HG03039 (cell line): ENCODE measurements at regions not wholly inside any gene's neighbourhood (a gene's known extent, or its start where the extent isn't known, plus 50 kb on each side); places are given as distances from the start of the nearest gene placed in this dataset.

ENCODE experiments used
- ATAC-seq: cut with Tn5 transposase; IDR thresholded peaks from one replicate; pipeline ENCODE4 v1.9.1; 2021; ENCODE audit warnings: mild to moderate bottlenecking, moderate library complexity; ENCODE audit not compliant: unreplicated experiment

GRCh38 chr22:49492308-49492707 is 335.4 kb downstream of the BRD1 start:
- no peak for ATAC-seq

GRCh38 chr22:49491726-49492125 is 335.9 kb downstream of the BRD1 start:
- ATAC-seq = no peak

- no peak for ATAC-seq
These were observed 336.4 kb downstream of the BRD1 start for GRCh38 chr22:49491221-49491635.

GRCh38 chr22:49490692-49491091 is 337.0 kb downstream of the BRD1 start:
- no peak for ATAC-seq

- no peak for ATAC-seq
These were observed 337.9 kb downstream of the BRD1 start for GRCh38 chr22:49489821-49490220.

GRCh38 chr22:49488943-49489342 is 338.7 kb downstream of the BRD1 start:
- ATAC-seq = no peak

- ATAC-seq = no peak
These were observed 339.7 kb downstream of the BRD1 start for GRCh38 chr22:49487950-49488349.

GRCh38 chr22:49486225-49486624 is 341.4 kb downstream of the BRD1 start:
- ATAC-seq = no peak

- ATAC-seq = no peak
These were observed 343.7 kb downstream of the BRD1 start for GRCh38 chr22:49483946-49484345.

- no peak for ATAC-seq
These were observed 344.3 kb downstream of the BRD1 start for GRCh38 chr22:49483281-49483870.

- ATAC-seq = no peak
These were observed 344.9 kb downstream of the BRD1 start for GRCh38 chr22:49482811-49483210.

- ATAC-seq = no peak
These were observed 345.8 kb downstream of the BRD1 start for GRCh38 chr22:49481659-49482399.

- ATAC-seq = no peak
These were observed 346.6 kb downstream of the BRD1 start for GRCh38 chr22:49480896-49481658.

- no peak for ATAC-seq
These were observed 347.3 kb downstream of the BRD1 start for GRCh38 chr22:49480331-49480730.

- ATAC-seq = no peak
These were observed 348.1 kb downstream of the BRD1 start for GRCh38 chr22:49479566-49479965.

- ATAC-seq = no peak
These were observed 350.8 kb downstream of the BRD1 start for GRCh38 chr22:49476800-49477400.

- no peak for ATAC-seq
These were observed 351.5 kb downstream of the BRD1 start for GRCh38 chr22:49476176-49476575.

GRCh38 chr22:49475253-49475652 is 352.4 kb downstream of the BRD1 start:
- no peak for ATAC-seq

GRCh38 chr22:49473286-49473685 is 354.4 kb downstream of the BRD1 start:
- ATAC-seq = no peak

- no peak for ATAC-seq
These were observed 356.8 kb downstream of the BRD1 start for GRCh38 chr22:49470741-49471503.
